Upper lobe of left lung (tissue), 6 donors: ENCODE measurements at regions not wholly inside any gene's neighbourhood (a gene's known extent, or its start where the extent isn't known, plus 50 kb on each side); places are given as distances from the start of the nearest gene placed in this dataset.

Source experiments
- ATAC-seq, 2 donors: fragments of 200-7000 bp; cut with Tn5 transposase; one replicate each; pipeline ENCODE4 v1.9.1; 2022; ENCODE audit warnings: mild to moderate bottlenecking in 2 of 2, moderate library complexity in 2 of 2; ENCODE audit not compliant: low FRiP score in 2 of 2
- DNase-seq, 2 donors: peaks; one replicate each; pipeline ENCODE4 v3.0.0-alpha.2; 2019 to 2020
- H3K27ac ChIP-seq, 4 donors: fragments of 200-600 bp; sonication (generic); one replicate each; pipeline ENCODE4 v1.5.1; 2016 to 2019
- H3K27me3 ChIP-seq, 4 donors: fragments of 200-600 bp; sonication (generic); one replicate each; pipeline ENCODE4 v1.5.1; 2017 to 2019
- H3K36me3 ChIP-seq, 4 donors: fragments of 200-600 bp; sonication (generic); one replicate each; pipeline ENCODE4 v1.5.1; 2016 to 2019
- H3K4me1 ChIP-seq, 4 donors: fragments of 200-600 bp; sonication (generic); one replicate each; pipeline ENCODE4 v1.5.1; 2018 to 2019
- H3K4me3 ChIP-seq, 4 donors: fragments of 200-600 bp; sonication (generic); one replicate each; pipeline ENCODE4 v1.5.1; 2017 to 2019; ENCODE audit warnings: mild to moderate bottlenecking in 2 of 4, moderate library complexity in 1 of 4
- H3K9me3 ChIP-seq, 4 donors: fragments of 200-600 bp; sonication (generic); one replicate each; pipeline ENCODE4 v1.5.1; 2018 to 2019
- CTCF ChIP-seq, 6 experiments: fragments of 450-650 bp in 4 of 6; fragments of 200-600 bp in 2 of 6; sonication (generic) in 2 of 6; IDR thresholded peaks; one replicate each; pipeline ENCODE4 v1.5.1; 2016 to 2019; ENCODE audit warnings: antibody characterized with exemption in 6 of 6
- EP300 ChIP-seq, 4 donors: sonication (generic); formaldehyde crosslinking; IDR thresholded peaks; one replicate each; pipeline ENCODE4 v1.5.1; 2017; ENCODE audit warnings: antibody characterized with exemption in 4 of 4, control low read depth in 2 of 4
- POLR2A ChIP-seq, 4 donors: fragments of 450-650 bp; IDR thresholded peaks; one replicate each; pipeline ENCODE4 v1.5.1; 2016 to 2017; ENCODE audit warnings: antibody characterized with exemption in 4 of 4, mild to moderate bottlenecking in 2 of 4
- POLR2AphosphoS5 ChIP-seq, 2 donors: sonication (generic); formaldehyde crosslinking; IDR thresholded peaks; one replicate each; pipeline ENCODE4 v1.5.1; 2017; ENCODE audit warnings: antibody characterized with exemption in 2 of 2
- WGBS, 2 donors: methylation state at CpG; one replicate each; pipeline ENCODE4 v1.1.5; 2017 to 2018; 5-methylcytosine and 5-hydroxymethylcytosine counted together
- donor health status: DM: no; HTN: no; CAD: no; lungs with moderate emphysema.
- donor health status: DM: no; HTN: yes; CAD: no; lungs with severe emphysema.

- H3K4me1 ChIP-seq, result no peaks in the 10 kb centered on the region
- 84 to 90% methylated on average over 4 of the region's 4 CpGs for WGBS, 2 donors
- no peaks in the 10 kb centered on the region for H3K27me3 ChIP-seq
- ATAC-seq, result no peak
- no peak for DNase-seq
- no peak overlapping the region for H3K27ac ChIP-seq
- H3K36me3 ChIP-seq, result no peaks in the 10 kb centered on the region
- no peak overlapping the region for H3K4me3 ChIP-seq
- TF ChIP-seq CTCF (IDR thresholded peaks at IDR 0.05) (no peak), POLR2AphosphoS5 (IDR thresholded peaks at IDR 0.05) (no peak), EP300 (IDR thresholded peaks at IDR 0.05) (no peak), POLR2A (IDR thresholded peaks at IDR 0.05) (no peak)
- H3K9me3 ChIP-seq, result no peaks in the 10 kb centered on the region
Measured at GRCh38 chr1:14462851-14463250, 135.6 kb upstream of the KAZN start.

GRCh38 chr1:14466006-14466405 lies 132.5 kb upstream of the KAZN start:
- Histone ChIP-seq H3K27ac (no peak overlapping the region), H3K27me3 (no peaks in the 10 kb centered on the region), H3K4me3 (no peak overlapping the region), H3K36me3 (no peaks in the 10 kb centered on the region), H3K4me1 (no peaks in the 10 kb centered on the region), H3K9me3 (no peaks in the 10 kb centered on the region)
- DNase-seq (no peak), ATAC-seq (no peak)
- TF ChIP-seq EP300 (IDR thresholded peaks at IDR 0.05), result no peak
- WGBS, 2 donors, result 63 to 73% methylated on average over 4 of the region's 4 CpGs

DNA sequence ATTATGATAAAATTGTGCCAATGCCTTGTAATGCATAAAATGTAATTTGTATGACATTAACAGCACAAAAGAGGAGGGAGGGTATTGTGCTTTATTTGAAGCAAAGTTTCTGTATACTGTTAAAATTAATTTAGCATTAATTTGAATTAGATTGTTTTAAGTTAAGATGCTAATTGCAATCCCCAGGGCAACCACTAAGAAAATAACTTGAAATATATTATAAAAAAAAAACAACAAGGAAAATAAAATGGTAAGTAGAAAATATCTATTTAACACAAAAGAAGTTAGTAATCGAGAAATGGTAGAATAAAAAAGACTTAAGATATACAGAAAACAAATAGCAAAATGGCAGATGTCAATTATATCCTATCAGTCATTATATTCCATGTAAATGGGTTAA lies 131.4 kb upstream of the KAZN start:
- Histone ChIP-seq H3K36me3 (no peaks in the 10 kb centered on the region), H3K4me3 (no peak overlapping the region), H3K9me3 (no peaks in the 10 kb centered on the region)

DNA sequence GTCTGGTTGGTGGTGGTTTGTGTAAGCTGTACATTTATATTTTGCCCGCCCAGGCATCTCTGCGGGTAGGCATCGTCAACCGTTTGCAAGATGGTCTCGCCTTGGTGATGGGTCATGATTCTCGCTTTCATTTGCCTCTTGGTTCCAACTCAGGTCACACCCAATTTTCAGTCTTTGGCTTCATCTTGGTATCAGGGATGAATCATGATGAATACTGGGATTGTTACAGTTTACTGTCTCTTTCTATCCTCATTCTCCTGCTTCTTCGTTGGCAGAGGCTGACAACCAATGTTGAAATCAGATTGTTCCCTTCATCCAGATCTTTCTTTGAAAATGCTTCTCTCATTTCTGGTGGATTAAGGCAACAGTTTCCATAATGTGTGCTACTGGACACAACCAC lies 129.7 kb upstream of the KAZN start:
- DNase-seq, result no peak
- WGBS, 2 donors, result 95 to 96% methylated on average over 7 of the region's 7 CpGs
- no peak for TF ChIP-seq POLR2A (IDR thresholded peaks at IDR 0.05)
- TF ChIP-seq POLR2AphosphoS5 (IDR thresholded peaks at IDR 0.05), result no peak
- no peak for TF ChIP-seq EP300 (IDR thresholded peaks at IDR 0.05)
- TF ChIP-seq CTCF (IDR thresholded peaks at IDR 0.05), result no peak
- Histone ChIP-seq H3K36me3 (no peaks in the 10 kb centered on the region), H3K4me1 (no peaks in the 10 kb centered on the region), H3K4me3 (no peak overlapping the region), H3K27ac (no peak overlapping the region), H3K27me3 (no peaks in the 10 kb centered on the region), H3K9me3 (no peaks in the 10 kb centered on the region)
- peak in 1 of 2 donors; percentile 58 for ATAC-seq

More for the DNA sequence above, 131.4 kb upstream of the KAZN start:
- WGBS, 2 donors, result 79 to 81% methylated on average over 1 of the region's 1 CpG
- DNase-seq (no peak), ATAC-seq (no peak)
- TF ChIP-seq POLR2AphosphoS5 (IDR thresholded peaks at IDR 0.05), result no peak
- TF ChIP-seq CTCF (IDR thresholded peaks at IDR 0.05), result no peak
- TF ChIP-seq EP300 (IDR thresholded peaks at IDR 0.05), result no peak
- TF ChIP-seq POLR2A (IDR thresholded peaks at IDR 0.05), result no peak
- no peaks in the 10 kb centered on the region for H3K4me1 ChIP-seq
- H3K27ac ChIP-seq, result no peak overlapping the region
- no peaks in the 10 kb centered on the region for H3K27me3 ChIP-seq

GRCh38 chr1:14470802-14471201 lies 127.7 kb upstream of the KAZN start:
- TF ChIP-seq EP300 (IDR thresholded peaks at IDR 0.05), result no peak
- TF ChIP-seq CTCF (IDR thresholded peaks at IDR 0.05), result no peak
- no peak for TF ChIP-seq POLR2AphosphoS5 (IDR thresholded peaks at IDR 0.05)
- TF ChIP-seq POLR2A (IDR thresholded peaks at IDR 0.05), result no peak
- Histone ChIP-seq H3K4me3 (no peak overlapping the region), H3K9me3 (no peaks in the 10 kb centered on the region), H3K27me3 (no peaks in the 10 kb centered on the region), H3K27ac (no peak overlapping the region), H3K4me1 (no peaks in the 10 kb centered on the region), H3K36me3 (no peaks in the 10 kb centered on the region)
- ATAC-seq (no peak), DNase-seq (no peak)
- 92 to 100% methylated on average over 4 of the region's 4 CpGs for WGBS, 2 donors
